Thymus (tissue), 11 donors: ENCODE measurements at regions not wholly inside any gene's neighbourhood (a gene's known extent, or its start where the extent isn't known, plus 50 kb on each side); places are given as distances from the start of the nearest gene placed in this dataset.
A peak's percentile ranks its signal among the peaks of the same experiment; 100 is the strongest.
"Not testable (repeated sequence)": the region's sequence is repeated elsewhere in the genome, so short reads cannot be mapped to it uniquely, and the experiment has no call there.

Experiments
- DNase-seq, 9 donors: peaks; one replicate each; pipeline ENCODE4 v3.0.0-alpha.2; 2013; ENCODE audit warnings: low spot score in 9 of 9, low read depth in 6 of 9, missing footprints in 1 of 9
- H3K27ac ChIP-seq, 2 donors: one replicate each; pipeline ENCODE4 v1.5.1; 2013; ENCODE audit warnings: control low read depth in 1 of 2, low read depth in 1 of 2, low read length in 1 of 2, mild to moderate bottlenecking in 1 of 2, moderate library complexity in 1 of 2
- H3K27me3 ChIP-seq, 2 donors: one replicate each; pipeline ENCODE4 v1.5.1; 2013; ENCODE audit warnings: low read length in 1 of 2; ENCODE audit not compliant: control insufficient read depth in 2 of 2, insufficient read depth in 1 of 2
- H3K36me3 ChIP-seq, 2 donors: one replicate each; pipeline ENCODE4 v1.5.1; 2013; ENCODE audit warnings: low read length in 1 of 2, mild to moderate bottlenecking in 1 of 2, moderate library complexity in 1 of 2; ENCODE audit not compliant: control insufficient read depth in 2 of 2, insufficient read depth in 2 of 2
- H3K4me1 ChIP-seq, 2 donors: one replicate each; pipeline ENCODE4 v1.5.1; 2013; ENCODE audit warnings: low read length in 2 of 2; ENCODE audit not compliant: control insufficient read depth in 2 of 2, insufficient read depth in 2 of 2
- H3K4me3 ChIP-seq, 2 donors: one replicate each; pipeline ENCODE4 v1.5.1; 2013; ENCODE audit warnings: low read length in 2 of 2, control low read depth in 1 of 2, mild to moderate bottlenecking in 1 of 2
- H3K9me3 ChIP-seq, 2 donors: one replicate each; pipeline ENCODE4 v1.5.1; 2013; ENCODE audit warnings: low read length in 1 of 2, mild to moderate bottlenecking in 1 of 2; ENCODE audit not compliant: control insufficient read depth in 2 of 2, insufficient read depth in 1 of 2
- whole genome bisulfite sequencing: extraction: QIAGEN DNeasy Blood & Tissue Kit; methylation state at CpG from one replicate; pipeline ENCODE4 v1.1.7; 2013; 5-methylcytosine and 5-hydroxymethylcytosine counted together
- donor health status: healthy.

DNA sequence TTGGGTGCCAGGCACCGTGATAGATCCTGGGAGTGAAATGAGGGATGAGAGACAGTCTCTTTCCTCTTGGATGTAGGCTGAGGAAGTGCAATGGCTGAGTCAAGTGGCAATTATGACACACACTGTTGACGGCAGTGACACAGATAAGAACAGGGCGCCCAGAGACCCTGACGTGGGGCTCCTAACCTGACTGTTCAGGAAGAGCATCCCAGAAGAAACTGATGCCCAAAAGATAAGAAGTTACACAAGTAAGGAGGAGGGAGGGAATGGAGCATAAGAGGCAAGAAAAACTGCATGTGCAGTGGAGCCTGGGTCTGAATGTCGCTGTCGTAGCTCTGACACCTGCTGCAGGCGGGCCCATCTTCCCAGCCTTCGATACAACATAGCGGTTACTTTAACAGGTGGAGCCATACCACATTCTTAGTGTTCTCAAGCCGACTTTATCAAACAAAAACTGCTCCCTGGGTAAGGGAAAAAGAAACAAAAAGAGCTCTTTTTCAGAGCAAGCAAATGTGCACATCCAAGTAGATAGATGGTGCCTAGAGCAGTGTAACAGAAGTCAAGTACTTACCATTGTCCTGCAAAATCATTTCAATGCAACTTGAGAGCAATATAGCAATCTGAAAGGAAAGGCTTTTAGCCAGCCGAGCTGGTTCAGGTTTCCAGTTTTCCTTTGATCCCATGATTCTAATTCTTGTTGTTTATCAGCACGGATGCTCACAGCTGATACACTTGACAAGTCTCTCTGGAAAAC is 463.9 kb upstream of the JARID2 start:
- H3K4me3 ChIP-seq, result peak overlapping the region in 1 of 2 donors; percentile 9
- DNase-seq, result peak; percentile 51 to 90 (median 72)
- no peaks in the 10 kb centered on the region for H3K36me3 ChIP-seq
- H3K27ac ChIP-seq, result peak overlapping the region; percentile 79 to 93
- no peaks in the 10 kb centered on the region for H3K27me3 ChIP-seq
- H3K9me3 ChIP-seq, result peaks cover 0 to 10% of the 10 kb centered on the region in 2 donors
- peaks cover 32 to 59% of the 10 kb centered on the region in 2 donors for H3K4me1 ChIP-seq
- WGBS, result 49% methylated on average over 12 of the region's 12 CpGs

DNA sequence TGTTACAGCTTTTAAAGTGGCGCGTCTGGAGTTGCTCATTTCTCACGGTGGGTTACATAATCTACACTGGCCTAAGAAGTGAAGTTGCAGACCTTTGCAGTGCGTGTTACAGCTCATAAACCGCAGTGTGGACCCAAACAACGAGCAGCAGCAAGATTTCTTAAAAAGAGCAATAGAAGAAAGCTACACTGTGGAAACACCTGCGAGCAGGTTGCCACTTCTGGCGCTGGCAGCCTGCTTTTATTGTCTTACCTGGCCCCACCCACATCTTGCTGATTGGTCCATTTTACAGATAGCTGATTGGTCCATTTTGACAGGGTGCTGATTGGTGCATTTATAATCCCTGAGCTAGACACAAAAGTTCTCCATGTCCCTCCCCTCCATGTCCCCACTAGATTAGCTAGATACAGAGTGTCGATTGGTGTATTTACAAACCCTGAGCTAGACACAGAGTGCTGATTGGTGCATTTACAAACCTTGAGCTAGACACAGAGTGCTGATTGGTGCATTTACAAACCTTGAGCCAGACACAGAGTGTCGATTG is 462.9 kb upstream of the JARID2 start:
- H3K36me3 ChIP-seq, H3K9me3 ChIP-seq, H3K27me3 ChIP-seq, H3K4me3 ChIP-seq: not testable (repeated sequence)
- Histone ChIP-seq H3K27ac (peak overlapping the region in 1 of 2 donors; percentile 93), H3K4me1 (peaks cover 39 to 66% of the 10 kb centered on the region in 2 donors)
- DNase-seq, result peak in 1 of 9 donors; percentile 25
- WGBS, result 91% methylated on average over 10 of the region's 10 CpGs

DNA sequence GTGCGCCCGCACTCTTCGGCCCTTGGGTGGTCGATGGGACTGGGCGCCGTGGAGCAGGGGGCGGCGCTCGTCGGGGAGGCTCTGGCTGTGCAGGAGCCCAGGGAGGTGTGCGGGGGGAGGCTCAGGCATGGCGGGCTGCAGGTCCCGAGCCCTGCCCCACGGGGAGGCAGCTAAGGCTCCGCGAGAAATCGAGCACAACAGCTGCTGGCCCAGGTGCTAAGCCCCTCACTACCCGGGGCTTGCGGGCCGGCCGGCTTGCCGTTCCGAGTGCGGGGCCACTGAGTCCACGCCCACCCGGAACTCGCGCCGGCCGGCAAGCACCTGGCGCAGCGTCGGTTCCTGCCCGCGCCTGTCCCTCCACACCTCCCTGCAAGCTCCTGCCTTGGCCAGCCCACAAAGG is 462.3 kb upstream of the JARID2 start:
- WGBS, result 98% methylated on average over 35 of the region's 35 CpGs
- H3K27me3 ChIP-seq, result no peaks in the 10 kb centered on the region

DNA sequence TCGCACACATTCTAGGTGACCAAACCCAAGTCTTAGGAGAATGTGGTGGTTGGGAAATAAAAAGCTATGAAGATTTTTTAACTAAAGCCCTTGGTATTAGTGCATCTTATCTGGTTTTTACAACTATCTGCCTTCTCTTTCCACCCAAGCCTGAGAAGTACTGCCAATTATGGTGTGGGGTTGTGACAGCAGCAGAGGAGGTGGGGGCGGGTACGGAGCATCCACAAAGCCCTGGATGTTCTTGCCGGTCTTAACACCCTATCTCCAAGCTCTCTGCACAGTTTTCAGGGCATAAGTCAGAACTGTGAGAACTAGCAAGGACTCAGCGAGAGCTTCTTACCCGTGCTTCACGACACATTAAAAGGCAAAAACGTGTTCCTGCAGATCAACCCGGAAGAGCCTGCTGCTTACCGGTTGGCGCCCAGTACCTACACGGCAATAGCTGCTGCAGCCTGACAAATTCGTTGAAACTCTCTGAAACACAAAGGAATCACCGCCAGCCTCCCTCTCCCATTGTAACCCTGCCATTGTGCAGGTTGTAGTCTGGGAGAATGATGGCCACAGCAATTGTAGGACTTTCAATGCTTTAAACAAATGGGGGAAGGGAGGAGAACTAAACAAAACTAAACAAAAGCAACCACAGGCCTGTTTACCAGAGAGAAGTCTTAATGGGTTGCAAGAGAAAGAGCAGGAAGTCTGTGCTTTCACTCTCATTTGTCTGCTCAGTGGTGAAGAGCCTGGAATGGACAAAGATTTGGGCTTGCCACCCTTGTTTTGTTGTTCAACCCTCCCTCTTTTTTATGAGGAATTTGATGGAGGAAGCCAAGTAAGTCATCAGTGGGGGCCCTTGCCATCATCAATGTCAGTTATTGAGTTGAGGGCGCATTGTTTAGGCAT is 461.0 kb upstream of the JARID2 start:
- Histone ChIP-seq H3K27ac (peak overlapping the region; percentile 87 to 96), H3K9me3 (peaks cover 0 to 10% of the 10 kb centered on the region in 2 donors), H3K4me3 (no peak overlapping the region), H3K4me1 (peaks cover 43 to 76% of the 10 kb centered on the region in 2 donors), H3K27me3 (no peaks in the 10 kb centered on the region), H3K36me3 (no peaks in the 10 kb centered on the region)
- WGBS, result 84% methylated on average over 15 of the region's 15 CpGs
- DNase-seq, result peak in 8 of 9 donors; percentile 55 to 81 (median 62)

More for the DNA sequence above, 462.3 kb upstream of the JARID2 start:
- Histone ChIP-seq H3K36me3 (no peaks in the 10 kb centered on the region), H3K4me1 (peaks cover 39 to 72% of the 10 kb centered on the region in 2 donors), H3K9me3 (peaks cover 0 to 10% of the 10 kb centered on the region in 2 donors), H3K4me3 (no peak overlapping the region), H3K27ac (no peak overlapping the region)
- DNase-seq, result no peak

DNA sequence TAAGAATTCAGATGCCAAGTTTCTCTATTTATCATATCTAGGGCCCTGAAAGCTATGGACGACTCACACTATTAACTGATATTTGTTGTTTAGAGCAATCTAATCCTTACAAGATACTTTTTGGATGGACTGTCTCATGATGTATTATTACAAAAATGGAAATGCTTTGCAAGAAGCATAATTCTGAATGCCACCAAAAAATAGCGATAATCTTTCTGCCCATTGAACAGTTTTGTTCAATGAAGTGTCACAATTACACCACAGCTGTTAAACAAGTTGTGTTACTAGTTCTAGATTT is 460.4 kb upstream of the JARID2 start:
- Histone ChIP-seq H3K27me3 (no peaks in the 10 kb centered on the region), H3K4me3 (no peak overlapping the region), H3K9me3 (peaks cover 0 to 10% of the 10 kb centered on the region in 2 donors), H3K27ac (peak overlapping the region; percentile 87 to 96), H3K4me1 (peaks cover 43 to 73% of the 10 kb centered on the region in 2 donors), H3K36me3 (no peaks in the 10 kb centered on the region)
- WGBS, result 96% methylated on average over 2 of the region's 2 CpGs
- DNase-seq, result peak in 1 of 9 donors; percentile 28

DNA sequence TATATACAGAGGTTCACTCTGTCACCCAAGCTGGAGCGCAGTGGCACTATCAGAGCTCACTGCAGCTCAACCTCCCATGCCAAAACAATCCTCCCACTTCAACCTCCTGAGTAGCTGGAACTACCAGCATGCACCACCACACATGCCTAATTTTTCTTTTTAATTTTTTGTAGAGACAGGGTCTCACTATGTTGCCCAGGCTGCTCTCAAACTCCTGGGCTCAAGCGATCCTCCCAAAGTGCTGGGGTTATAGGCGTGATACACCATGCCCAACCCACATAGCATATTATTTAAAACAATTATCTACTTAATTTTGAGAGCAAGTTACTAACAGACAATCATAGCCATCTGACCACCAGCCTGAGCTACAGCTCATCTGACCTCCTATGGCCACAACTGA is 459.9 kb upstream of the JARID2 start:
- DNase-seq, result peak in 1 of 9 donors; percentile 19
- Histone ChIP-seq H3K9me3 (peaks cover 0 to 10% of the 10 kb centered on the region in 2 donors), H3K4me3 (no peak overlapping the region), H3K27ac (peak overlapping the region in 1 of 2 donors; percentile 96), H3K36me3 (no peaks in the 10 kb centered on the region), H3K4me1 (peaks cover 41 to 69% of the 10 kb centered on the region in 2 donors), H3K27me3 (no peaks in the 10 kb centered on the region)
- WGBS, result 98% methylated on average over 3 of the region's 3 CpGs

DNA sequence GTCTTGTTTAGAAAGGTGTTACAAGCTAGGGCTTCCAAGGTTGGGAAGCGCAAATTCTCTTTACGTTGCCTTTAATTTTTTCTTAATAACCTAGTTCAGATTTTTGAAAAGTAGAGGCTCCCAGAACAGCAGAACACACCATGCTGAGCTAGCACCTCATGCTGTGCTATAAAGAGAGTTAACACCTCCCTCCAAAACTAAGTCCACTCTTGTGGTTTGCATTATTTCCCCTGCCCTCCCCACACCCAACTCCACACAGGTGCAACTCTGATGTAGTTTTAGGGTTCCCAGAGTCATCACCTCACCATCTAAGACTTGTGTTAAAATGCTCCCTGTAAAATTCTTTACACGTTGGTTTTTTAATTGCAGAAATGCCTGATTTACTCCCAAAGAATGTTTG is 459.4 kb upstream of the JARID2 start:
- Histone ChIP-seq H3K27me3 (no peaks in the 10 kb centered on the region), H3K36me3 (no peaks in the 10 kb centered on the region), H3K4me3 (no peak overlapping the region), H3K9me3 (peaks cover 0 to 10% of the 10 kb centered on the region in 2 donors), H3K27ac (peak overlapping the region in 1 of 2 donors; percentile 96), H3K4me1 (peaks cover 39 to 65% of the 10 kb centered on the region in 2 donors)
- DNase-seq, result peak in 1 of 9 donors; percentile 47
- 78% methylated on average over 3 of the region's 3 CpGs for WGBS

DNA sequence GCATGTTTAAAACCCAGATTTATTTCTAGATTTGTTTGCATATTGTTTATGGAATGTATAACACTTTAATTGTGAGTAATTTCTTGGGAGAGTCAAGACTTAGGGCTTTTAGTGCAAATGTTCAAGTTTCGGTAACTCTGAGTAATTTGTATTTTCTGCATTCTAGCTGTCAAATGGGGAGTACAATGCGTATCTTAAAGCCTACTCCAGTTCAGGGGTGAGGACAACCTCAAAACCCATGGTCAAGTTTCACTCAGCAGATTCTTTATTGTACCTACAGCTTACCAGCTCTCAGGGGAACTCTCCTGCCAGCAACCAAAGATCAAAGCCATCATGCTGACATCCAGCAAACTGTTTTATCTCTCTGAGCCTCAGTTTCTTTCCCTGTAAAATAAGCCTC is 458.6 kb upstream of the JARID2 start:
- no peak for DNase-seq
- H3K36me3 ChIP-seq, result no peaks in the 10 kb centered on the region
- WGBS, result 97% methylated on average over 2 of the region's 2 CpGs
- H3K27me3 ChIP-seq, result no peaks in the 10 kb centered on the region
- H3K9me3 ChIP-seq, result peaks cover 0 to 10% of the 10 kb centered on the region in 2 donors
- peak overlapping the region in 1 of 2 donors; percentile 5 for H3K27ac ChIP-seq
- H3K4me1 ChIP-seq, result peaks cover 36 to 57% of the 10 kb centered on the region in 2 donors
- no peak overlapping the region for H3K4me3 ChIP-seq

DNA sequence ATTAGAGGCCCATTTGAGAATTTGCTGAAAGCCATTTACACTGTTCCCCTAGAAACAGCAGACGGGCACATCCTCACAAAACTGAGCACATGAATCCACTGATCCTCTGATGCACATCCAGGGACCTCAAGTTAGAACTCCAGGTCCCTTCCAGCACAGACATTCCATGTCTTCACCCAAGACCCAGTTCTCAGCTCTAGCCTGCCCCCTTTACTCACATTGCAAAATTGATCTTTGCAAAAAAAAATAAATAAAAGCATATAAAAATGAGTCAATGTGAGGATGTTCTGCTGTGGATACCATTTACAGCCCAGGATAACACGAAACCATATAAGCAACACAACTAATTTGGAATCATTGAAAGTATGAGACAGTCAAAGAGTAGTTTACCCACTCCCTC is 458.2 kb upstream of the JARID2 start:
- peak in 1 of 9 donors; percentile 16 for DNase-seq
- no peaks in the 10 kb centered on the region for H3K27me3 ChIP-seq
- H3K27ac ChIP-seq, result no peak overlapping the region
- H3K4me3 ChIP-seq, result no peak overlapping the region
- H3K4me1 ChIP-seq, result peaks cover 36 to 53% of the 10 kb centered on the region in 2 donors
- H3K9me3 ChIP-seq, result peaks cover 0 to 10% of the 10 kb centered on the region in 2 donors
- WGBS, result 100% methylated on average over 2 of the region's 2 CpGs
- H3K36me3 ChIP-seq, result no peaks in the 10 kb centered on the region
